Endodermal cell (in vitro differentiated cells): ENCODE measurements at regions not wholly inside any gene's neighbourhood (a gene's known extent, or its start where the extent isn't known, plus 50 kb on each side); places are given as distances from the start of the nearest gene placed in this dataset.

Experiments used
- DNase-seq: peaks from one replicate; pipeline ENCODE4 v3.0.0-alpha.2; 2017
- H3K27ac ChIP-seq: 2 replicates; pipeline ENCODE4 v1.5.1; 2013; ENCODE audit warnings: mild to moderate bottlenecking, low read depth, low read length, moderate library complexity
- H3K27me3 ChIP-seq: 2 replicates; pipeline ENCODE4 v1.6.1; 2013; ENCODE audit warnings: mild to moderate bottlenecking, low read length, moderate library complexity; ENCODE audit not compliant: insufficient read depth, control insufficient read depth, poor library complexity, severe bottlenecking
- H3K36me3 ChIP-seq: 2 replicates; pipeline ENCODE4 v1.7.0; 2013; ENCODE audit warnings: mild to moderate bottlenecking, low read length, moderate library complexity; ENCODE audit not compliant: control insufficient read depth, insufficient read depth
- H3K4me1 ChIP-seq: one replicate; pipeline ENCODE4 v1.7.0; 2013; ENCODE audit warnings: low read length; ENCODE audit not compliant: control insufficient read depth, insufficient read depth
- H3K4me3 ChIP-seq: 2 replicates; pipeline ENCODE4 v1.5.1; 2013; ENCODE audit warnings: mild to moderate bottlenecking, low read length, moderate library complexity
- H3K9ac ChIP-seq: 2 replicates; pipeline ENCODE4 v1.6.1; 2013; ENCODE audit warnings: mild to moderate bottlenecking, low read length, moderate library complexity; ENCODE audit not compliant: poor library complexity, severe bottlenecking; ENCODE audit errors: extremely low read depth
- H3K9me3 ChIP-seq: 2 replicates; pipeline ENCODE4 v1.6.1; 2013; ENCODE audit warnings: mild to moderate bottlenecking, low read length, moderate library complexity; ENCODE audit not compliant: control insufficient read depth
- H3K27ac Mint-ChIP-seq: 2 replicates; pipeline ENCODE4 v1.8.0; 2020; ENCODE audit warnings: mixed read lengths
- H3K27me3 Mint-ChIP-seq: 2 replicates; pipeline ENCODE4 v1.8.0; 2021; ENCODE audit warnings: mild to moderate bottlenecking, mixed read lengths; ENCODE audit not compliant: insufficient read depth
- H3K36me3 Mint-ChIP-seq: 2 replicates; pipeline ENCODE4 v1.8.0; 2020; ENCODE audit warnings: low read depth, mixed read lengths
- H3K4me1 Mint-ChIP-seq: 2 replicates; pipeline ENCODE4 v1.8.0; 2020; ENCODE audit warnings: mixed read lengths
- H3K4me3 Mint-ChIP-seq: 2 replicates; pipeline ENCODE4 v1.8.0; 2020; ENCODE audit warnings: mild to moderate bottlenecking, moderate library complexity, mixed read lengths
- H3K9me3 Mint-ChIP-seq: 2 replicates; pipeline ENCODE4 v1.8.0; 2020; ENCODE audit warnings: mild to moderate bottlenecking, mixed read lengths
- CTCF ChIP-seq: fragments of 200-600 bp; sonication (generic); conservative IDR thresholded peaks from 2 replicates; pipeline ENCODE4 v1.5.0; 2021; ENCODE audit warnings: antibody characterized with exemption, mild to moderate bottlenecking
- WGBS, 2 experiments: methylation state at CpG; one replicate each; pipeline versions ENCODE4 v1.1.5 to v1.1.7; 2013; ENCODE audit warnings: missing lambda C conversion rate in 2 of 2, mixed read lengths in 1 of 2; ENCODE audit not compliant: insufficient coverage in 1 of 2, insufficient read length in 1 of 2; 5-methylcytosine and 5-hydroxymethylcytosine counted together

DNA sequence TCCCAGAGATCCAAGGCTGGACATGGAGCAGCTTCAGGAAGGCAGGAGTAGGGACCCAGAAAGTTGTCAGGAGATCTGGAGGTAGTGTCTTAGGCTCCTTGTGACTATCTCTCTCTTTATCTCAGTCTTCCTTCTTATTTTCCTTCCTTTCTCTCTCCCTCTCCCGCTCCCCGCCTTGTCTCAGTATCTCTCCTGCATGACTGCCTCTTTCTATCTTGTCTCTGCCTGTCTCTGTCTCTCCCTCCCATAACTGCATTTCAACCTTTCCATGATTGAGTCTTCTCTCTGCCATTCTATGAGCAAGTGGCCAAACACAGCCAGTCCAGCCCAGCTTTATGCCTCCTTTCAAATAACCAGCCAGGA is 61.0 kb upstream of the NEK6 start:
- TF ChIP-seq CTCF, result no peak
- Mint-ChIP-seq H3K9me3 (peaks cover 14% of the 10 kb centered on the region), H3K27ac (no peak overlapping the region), H3K4me3 (no peak overlapping the region), H3K4me1 (no peaks in the 10 kb centered on the region), H3K36me3 (no peaks in the 10 kb centered on the region), H3K27me3 (no peaks in the 10 kb centered on the region)
- 93 to 97% methylated on average over 2 of the region's 2 CpGs for WGBS, 2 experiments
- no peak overlapping the region for H3K9ac ChIP-seq
- DNase-seq, result peak; percentile 23
- H3K4me3 ChIP-seq, result no peak overlapping the region
- H3K36me3 ChIP-seq, result no peaks in the 10 kb centered on the region
- H3K4me1 ChIP-seq, result no peaks in the 10 kb centered on the region
- H3K9me3 ChIP-seq, result no peaks in the 10 kb centered on the region
- H3K27me3 ChIP-seq, result peaks cover 2% of the 10 kb centered on the region
- no peak overlapping the region for H3K27ac ChIP-seq

DNA sequence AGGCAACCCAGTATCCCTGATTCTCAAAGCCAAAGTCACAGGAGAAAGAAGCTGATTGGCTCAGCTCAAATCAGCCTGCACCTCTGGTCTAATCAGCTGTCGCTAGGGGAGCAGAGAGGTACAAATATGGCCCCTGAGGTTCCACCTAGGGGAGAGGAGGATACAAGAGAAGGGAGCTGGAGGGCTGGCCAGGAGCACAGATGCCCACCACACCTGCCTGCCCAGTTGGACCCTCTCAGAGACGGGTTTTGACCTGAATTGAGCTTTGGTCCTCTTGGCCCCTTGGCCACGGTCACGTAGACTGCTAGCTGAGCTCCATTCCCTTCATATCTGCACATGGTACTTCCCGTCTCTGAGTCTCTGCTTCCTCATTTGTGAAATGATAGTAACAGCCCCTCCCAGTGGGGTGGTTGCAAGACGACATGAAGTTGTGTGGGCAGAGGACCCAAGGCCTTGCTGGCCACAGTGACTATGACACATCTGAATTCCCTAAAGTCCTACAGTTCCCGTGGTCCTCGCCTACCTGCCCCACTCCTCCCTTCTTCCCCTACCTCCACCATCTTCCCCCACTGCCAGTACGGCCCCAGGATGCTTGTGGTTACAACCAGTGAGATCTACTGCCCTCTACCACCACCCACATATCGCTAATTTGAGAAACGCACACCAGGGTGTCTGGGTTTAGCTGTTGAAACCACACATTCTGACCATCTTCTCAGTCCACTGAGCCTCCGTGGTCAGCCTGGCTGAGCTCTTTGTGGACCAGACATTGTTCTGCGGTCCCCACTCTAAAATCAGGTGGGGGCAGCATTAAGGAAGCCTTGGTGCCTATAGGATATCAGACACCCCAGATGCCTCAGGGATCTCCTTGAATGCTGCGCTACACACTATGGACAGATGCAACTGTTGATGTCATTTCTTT is 60.3 kb upstream of the NEK6 start:
- H3K4me1 ChIP-seq, result no peaks in the 10 kb centered on the region
- no peak overlapping the region for H3K9ac ChIP-seq
- H3K27me3 Mint-ChIP-seq, result no peaks in the 10 kb centered on the region
- peak; percentile 27 for DNase-seq
- no peak overlapping the region for H3K27ac ChIP-seq
- no peaks in the 10 kb centered on the region for H3K4me1 Mint-ChIP-seq
- no peak overlapping the region for H3K4me3 Mint-ChIP-seq
- H3K4me3 ChIP-seq, result no peak overlapping the region
- H3K36me3 Mint-ChIP-seq, result no peaks in the 10 kb centered on the region
- 90 to 94% methylated on average over 11 to 14 of the region's 14 CpGs for WGBS, 2 experiments
- peaks cover 14% of the 10 kb centered on the region for H3K9me3 Mint-ChIP-seq
- H3K9me3 ChIP-seq, result no peaks in the 10 kb centered on the region
- TF ChIP-seq CTCF, result no peak
- no peaks in the 10 kb centered on the region for H3K27me3 ChIP-seq
- no peak overlapping the region for H3K27ac Mint-ChIP-seq
- no peaks in the 10 kb centered on the region for H3K36me3 ChIP-seq

DNA sequence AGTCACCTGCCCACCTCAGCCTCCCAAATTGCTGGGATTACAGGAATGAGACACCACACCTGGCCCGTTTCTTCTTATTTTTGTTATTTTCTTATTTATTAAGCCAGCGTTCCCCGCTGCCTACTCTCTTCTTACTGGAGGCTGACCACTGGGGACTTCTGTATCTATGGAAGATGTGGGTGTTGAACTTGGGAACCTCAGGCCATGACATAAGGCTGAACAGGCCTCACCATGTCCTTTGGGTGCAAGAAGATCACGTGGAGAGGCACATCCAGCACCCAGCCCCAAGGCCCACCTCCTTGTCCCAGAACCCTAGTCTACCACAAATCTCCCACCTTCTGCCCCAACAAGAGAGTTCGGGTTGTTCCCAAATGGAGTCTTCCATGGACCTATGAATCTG is 59.4 kb upstream of the NEK6 start:
- Histone ChIP-seq H3K9ac (no peak overlapping the region), H3K36me3 (no peaks in the 10 kb centered on the region), H3K9me3 (no peaks in the 10 kb centered on the region), H3K4me1 (no peaks in the 10 kb centered on the region), H3K27ac (no peak overlapping the region), H3K27me3 (no peaks in the 10 kb centered on the region), H3K4me3 (no peak overlapping the region)
- H3K4me1 Mint-ChIP-seq, result no peaks in the 10 kb centered on the region
- H3K27me3 Mint-ChIP-seq, result no peaks in the 10 kb centered on the region
- no peak for TF ChIP-seq CTCF
- peak; percentile 19 for DNase-seq
- 92 to 98% methylated on average over 3 to 5 of the region's 5 CpGs for WGBS, 2 experiments
- no peak overlapping the region for H3K27ac Mint-ChIP-seq
- H3K4me3 Mint-ChIP-seq, result no peak overlapping the region
- no peaks in the 10 kb centered on the region for H3K36me3 Mint-ChIP-seq
- peaks cover 14% of the 10 kb centered on the region for H3K9me3 Mint-ChIP-seq
